ENCODE measurements at regions not wholly inside any gene's neighbourhood (a gene's known extent, or its start where the extent isn't known, plus 50 kb on each side); places are given as distances from the start of the nearest gene placed in this dataset.

DNA sequence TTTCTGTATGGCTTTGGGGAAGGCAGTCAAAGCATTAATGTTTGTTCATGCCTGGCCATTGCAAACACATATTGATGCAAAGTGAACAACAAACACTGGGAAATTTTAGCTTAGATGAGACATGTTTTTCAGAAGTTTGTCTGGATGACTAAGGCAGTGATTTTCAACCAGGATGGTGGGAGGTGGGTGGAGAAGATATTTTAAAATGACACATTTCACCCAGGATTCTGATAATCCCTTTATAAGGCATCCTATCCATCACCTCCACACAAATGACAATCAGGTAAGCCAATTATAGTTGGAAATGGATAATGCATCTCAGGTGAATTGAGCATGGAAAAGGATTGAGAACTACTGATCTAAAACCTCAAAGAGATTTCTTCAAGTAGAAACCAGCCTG lies 57.4 kb upstream of the SV2C start:
- no peaks in the 10 kb centered on the region for H3K9me1 ChIP-seq (ENCODE audit: control insufficient read depth, extremely low read depth, insufficient read depth, low read length)
- no peak for FAIRE-seq

DNA sequence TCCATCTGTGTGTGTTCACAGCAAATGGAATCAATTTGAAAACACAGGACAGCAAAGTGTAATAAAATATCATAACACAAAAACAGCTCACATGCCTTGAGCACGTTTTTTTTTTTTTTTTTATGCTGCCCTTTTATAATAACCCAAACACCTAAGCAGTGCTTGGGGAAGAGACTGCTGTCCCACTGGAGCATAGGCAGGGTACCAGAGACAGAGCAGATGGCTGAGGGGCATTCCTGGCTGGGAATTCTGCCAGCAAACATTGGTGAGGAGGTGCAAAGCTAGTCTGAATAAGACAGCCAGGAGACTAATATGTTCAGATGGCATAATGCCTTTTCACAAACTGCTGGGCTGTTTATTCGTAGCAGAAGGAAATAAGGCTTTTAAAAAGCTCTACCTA lies 58.1 kb upstream of the SV2C start:
- no peak for DNase-seq (ENCODE audit: low read depth, low spot score)
- H4K20me1 ChIP-seq (ENCODE audit: control insufficient read depth, extremely low read depth, insufficient read depth, low read length) = no peaks in the 10 kb centered on the region
- dilution Hi-C loops (cut with MboI; ENCODE audit: extremely low pct_ligation_motif_present, low sequenced_read_pairs) = no loop called here
- H3K9me3 ChIP-seq (ENCODE audit: control insufficient read depth, low read depth, low read length) = no peaks in the 10 kb centered on the region
- H3K9ac ChIP-seq (ENCODE audit: control insufficient read depth, extremely low read depth, insufficient read depth, low read length) = no peak overlapping the region
- no peak for TF ChIP-seq EZH2 (IDR thresholded peaks at IDR 0.05; ENCODE audit: low read length)
- TF ChIP-seq, protein P1, sequence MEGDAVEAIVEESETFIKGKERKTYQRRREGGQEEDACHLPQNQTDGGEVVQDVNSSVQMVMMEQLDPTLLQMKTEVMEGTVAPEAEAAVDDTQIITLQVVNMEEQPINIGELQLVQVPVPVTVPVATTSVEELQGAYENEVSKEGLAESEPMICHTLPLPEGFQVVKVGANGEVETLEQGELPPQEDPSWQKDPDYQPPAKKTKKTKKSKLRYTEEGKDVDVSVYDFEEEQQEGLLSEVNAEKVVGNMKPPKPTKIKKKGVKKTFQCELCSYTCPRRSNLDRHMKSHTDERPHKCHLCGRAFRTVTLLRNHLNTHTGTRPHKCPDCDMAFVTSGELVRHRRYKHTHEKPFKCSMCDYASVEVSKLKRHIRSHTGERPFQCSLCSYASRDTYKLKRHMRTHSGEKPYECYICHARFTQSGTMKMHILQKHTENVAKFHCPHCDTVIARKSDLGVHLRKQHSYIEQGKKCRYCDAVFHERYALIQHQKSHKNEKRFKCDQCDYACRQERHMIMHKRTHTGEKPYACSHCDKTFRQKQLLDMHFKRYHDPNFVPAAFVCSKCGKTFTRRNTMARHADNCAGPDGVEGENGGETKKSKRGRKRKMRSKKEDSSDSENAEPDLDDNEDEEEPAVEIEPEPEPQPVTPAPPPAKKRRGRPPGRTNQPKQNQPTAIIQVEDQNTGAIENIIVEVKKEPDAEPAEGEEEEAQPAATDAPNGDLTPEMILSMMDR (optimal IDR thresholded peaks at IDR 0.05 in 1 of 3, IDR thresholded peaks at IDR 0.05 in 1 of 3, conservative IDR thresholded peaks at IDR 0.05 in 1 of 3; ENCODE audit: extremely low read depth in 1 of 3, insufficient read depth in 2 of 3, low read length in 3 of 3) = no peak
- H3K4me3 ChIP-seq (ENCODE audit: control insufficient read depth in 2 of 3, extremely low read depth in 1 of 3, insufficient read depth in 2 of 3, low read depth in 1 of 3, low read length in 3 of 3) = no peak overlapping the region
- no peaks in the 10 kb centered on the region for H3K27me3 ChIP-seq (ENCODE audit: control insufficient read depth, extremely low read depth, insufficient read depth, low read length)
- no peak for FAIRE-seq
- H3K9me1 ChIP-seq (ENCODE audit: control insufficient read depth, extremely low read depth, insufficient read depth, low read length) = no peaks in the 10 kb centered on the region
- H3K4me2 ChIP-seq (ENCODE audit: control insufficient read depth, extremely low read depth, insufficient read depth, low read depth, low read length) = no peak overlapping the region
- H2AFZ ChIP-seq (ENCODE audit: control insufficient read depth, low read length) = no peak overlapping the region
- no peaks in the 10 kb centered on the region for H3K79me2 ChIP-seq (ENCODE audit: control insufficient read depth, insufficient read depth, low read length)
- no peaks in the 10 kb centered on the region for H3K36me3 ChIP-seq (ENCODE audit: control insufficient read depth in 2 of 2, extremely low read depth in 1 of 2, insufficient read depth in 2 of 2, low read length in 2 of 2)
- H3K27ac ChIP-seq (ENCODE audit: control insufficient read depth, insufficient read depth, low read length) = no peak overlapping the region
- no peaks in the 10 kb centered on the region for H3K4me1 ChIP-seq (ENCODE audit: control insufficient read depth, extremely low read depth, insufficient read depth, low read length)

More for the DNA sequence above, 57.4 kb upstream of the SV2C start:
- Histone ChIP-seq H3K27me3 (ENCODE audit: control insufficient read depth, extremely low read depth, insufficient read depth, low read length) (no peaks in the 10 kb centered on the region), H4K20me1 (ENCODE audit: control insufficient read depth, extremely low read depth, insufficient read depth, low read length) (no peaks in the 10 kb centered on the region), H3K4me1 (ENCODE audit: control insufficient read depth, extremely low read depth, insufficient read depth, low read length) (no peaks in the 10 kb centered on the region), H3K4me2 (ENCODE audit: control insufficient read depth, extremely low read depth, insufficient read depth, low read depth, low read length) (no peak overlapping the region), H2AFZ (ENCODE audit: control insufficient read depth, low read length) (no peak overlapping the region), H3K4me3 (ENCODE audit: control insufficient read depth in 2 of 3, extremely low read depth in 1 of 3, insufficient read depth in 2 of 3, low read depth in 1 of 3, low read length in 3 of 3) (no peak overlapping the region), H3K9ac (ENCODE audit: control insufficient read depth, extremely low read depth, insufficient read depth, low read length) (no peak overlapping the region), H3K79me2 (ENCODE audit: control insufficient read depth, insufficient read depth, low read length) (no peaks in the 10 kb centered on the region), H3K9me3 (ENCODE audit: control insufficient read depth, low read depth, low read length) (no peaks in the 10 kb centered on the region), H3K27ac (ENCODE audit: control insufficient read depth, insufficient read depth, low read length) (no peak overlapping the region), H3K36me3 (ENCODE audit: control insufficient read depth in 2 of 2, extremely low read depth in 1 of 2, insufficient read depth in 2 of 2, low read length in 2 of 2) (no peaks in the 10 kb centered on the region)
- dilution Hi-C loops (cut with MboI; ENCODE audit: extremely low pct_ligation_motif_present, low sequenced_read_pairs) = no loop called here
- TF ChIP-seq EZH2 (IDR thresholded peaks at IDR 0.05; ENCODE audit: low read length) = no peak
- TF ChIP-seq, protein P1 (optimal IDR thresholded peaks at IDR 0.05 in 1 of 3, IDR thresholded peaks at IDR 0.05 in 1 of 3, conservative IDR thresholded peaks at IDR 0.05 in 1 of 3; ENCODE audit: extremely low read depth in 1 of 3, insufficient read depth in 2 of 3, low read length in 3 of 3) = no peak
- DNase-seq (ENCODE audit: low read depth, low spot score) = no peak

All from keratinocyte (primary cell).